Caki2 (cell line): ENCODE measurements at regions not wholly inside any gene's neighbourhood (a gene's known extent, or its start where the extent isn't known, plus 50 kb on each side); places are given as distances from the start of the nearest gene placed in this dataset.
"Not testable (repeated sequence)": the region's sequence is repeated elsewhere in the genome, so short reads cannot be mapped to it uniquely, and the experiment has no call there.

Experiments used
- DNase-seq: peaks from one replicate; pipeline ENCODE4 v3.0.0-alpha.2; 2015; ENCODE audit warnings: low read depth
- in situ Hi-C: cut with HindIII; loops from 2 replicates; pipeline ENCODE4 v1.10.0; 2016; ENCODE audit warnings: low sequenced_read_pairs, low pct_unique_long_range_greater_than_20kb, mixed read lengths

DNA sequence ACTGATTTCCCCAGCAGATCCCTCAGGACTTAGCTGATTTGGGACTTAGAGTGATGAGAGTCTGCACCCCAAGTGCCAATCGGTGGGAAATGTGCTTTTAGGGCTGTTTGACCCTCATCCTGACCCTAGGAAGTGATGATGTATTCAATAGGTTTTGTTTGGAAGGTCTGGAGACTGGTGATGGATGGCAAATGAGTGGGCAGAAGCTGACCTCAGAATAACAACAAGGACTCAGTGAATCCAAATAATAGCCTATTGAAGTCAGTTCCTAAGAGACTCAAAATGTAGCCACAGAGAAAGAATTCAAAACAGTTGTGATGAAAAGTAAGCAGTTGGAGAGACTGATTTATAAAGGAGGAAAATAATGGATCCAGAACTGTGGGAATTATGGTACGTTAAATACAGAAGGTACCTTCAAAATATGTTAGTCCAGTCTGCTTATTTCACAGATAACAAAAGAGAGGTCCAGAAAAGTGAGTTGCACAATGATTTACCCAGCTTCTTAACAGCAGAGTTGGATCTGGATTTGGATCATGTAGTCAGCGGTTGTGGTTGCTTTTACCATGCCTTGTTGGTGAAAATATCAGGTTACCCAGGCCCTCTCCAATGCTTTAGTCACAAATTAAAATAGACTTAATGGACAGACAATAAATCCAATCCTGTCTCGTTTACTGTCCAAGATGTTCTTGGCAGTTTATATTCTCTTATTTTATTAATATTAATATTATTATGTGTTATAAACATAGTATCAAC, 123.0 kb upstream of the PTBP2 start:
- in situ Hi-C loops, result no loop called here
- DNase-seq, result no peak

DNA sequence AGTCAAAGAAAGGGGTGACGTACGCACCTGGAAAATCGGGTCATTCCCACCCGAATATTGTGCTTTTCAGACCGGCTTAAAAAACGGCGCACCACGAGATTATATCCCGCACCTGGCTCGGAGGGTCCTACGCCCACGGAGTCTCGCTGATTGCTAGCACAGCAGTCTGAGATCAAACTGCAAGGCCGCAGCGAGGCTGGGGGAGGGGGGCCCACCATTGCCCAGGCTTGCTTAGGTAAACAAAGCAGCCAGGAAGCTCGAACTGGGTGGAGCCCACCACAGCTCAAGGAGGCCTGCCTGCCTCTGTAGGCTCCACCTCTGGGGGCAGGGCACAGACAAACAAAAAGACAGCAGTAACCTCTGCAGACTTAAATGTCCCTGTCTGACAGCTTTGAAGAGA, 117.0 kb upstream of the PTBP2 start:
- in situ Hi-C loops, DNase-seq: not testable (repeated sequence)

DNA sequence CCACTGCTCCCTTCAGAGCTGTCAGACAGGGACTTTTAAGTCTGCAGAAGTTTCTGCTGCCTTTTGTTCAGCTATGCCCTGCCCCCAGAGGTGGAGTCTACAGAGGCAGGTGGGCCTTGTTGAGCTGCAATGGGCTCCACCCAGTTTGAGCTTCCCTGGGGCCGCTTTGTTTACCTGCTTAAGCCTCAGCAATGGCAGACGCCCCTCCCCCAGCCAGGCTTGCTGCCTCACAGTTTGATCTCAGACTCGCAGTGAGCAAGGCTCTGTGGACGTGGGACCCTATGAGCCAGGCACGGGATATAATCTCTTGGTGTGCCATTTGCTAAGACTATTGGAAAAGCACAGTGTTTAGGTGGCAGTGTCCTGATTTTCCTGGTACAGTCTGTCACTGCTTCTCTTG, 104.2 kb upstream of the PTBP2 start:
- DNase-seq, in situ Hi-C loops: not testable (repeated sequence)

DNA sequence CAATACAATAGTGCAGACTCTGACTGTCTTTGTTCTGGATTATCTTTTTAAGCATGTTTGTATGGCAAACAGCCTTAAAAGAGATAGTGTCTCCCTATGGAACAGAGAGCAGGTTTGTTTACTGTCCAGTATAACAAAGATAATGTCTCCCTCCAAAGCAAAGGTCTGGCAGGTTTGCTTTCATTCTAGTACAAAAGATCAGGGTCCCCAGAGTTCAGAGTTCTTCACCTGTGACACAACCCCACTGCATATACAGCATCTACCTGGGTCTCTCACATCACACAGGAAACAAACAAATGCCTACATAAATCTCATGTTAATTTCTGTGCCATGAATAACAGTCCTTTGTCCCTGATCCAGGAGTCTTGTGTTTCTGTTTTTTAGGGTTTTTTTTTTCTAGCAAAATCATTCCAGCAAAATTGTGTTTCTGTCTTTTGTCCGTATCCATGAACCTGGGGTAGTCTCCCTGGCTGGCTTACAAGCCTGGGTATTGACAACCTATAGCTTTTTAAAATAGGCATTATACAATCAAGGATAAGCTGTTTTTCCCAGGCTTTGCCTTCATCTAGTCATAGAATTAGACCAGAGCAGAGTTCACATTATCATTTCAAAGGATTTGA, 89.4 kb upstream of the PTBP2 start:
- no peak for DNase-seq
- in situ Hi-C loops, result no loop called here

DNA sequence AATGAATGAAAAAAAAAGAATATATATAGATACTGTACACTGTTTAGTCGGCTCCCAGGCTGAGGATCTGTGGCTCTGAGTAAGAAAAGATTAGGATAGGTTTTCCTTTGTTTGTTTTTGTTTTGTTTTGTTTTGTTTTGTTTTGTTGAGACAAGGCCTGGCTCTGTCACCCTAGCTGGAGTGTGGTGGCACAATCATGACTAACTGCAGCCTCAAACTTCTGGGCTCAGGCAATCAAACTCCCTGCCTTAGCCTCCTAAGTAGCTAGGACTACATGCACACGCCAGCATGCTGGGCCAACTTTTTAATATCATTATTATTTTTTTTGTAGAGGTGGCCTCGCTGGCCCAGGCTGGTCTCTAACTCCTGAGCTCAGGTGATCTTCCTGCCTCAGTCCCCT, 87.9 kb upstream of the PTBP2 start:
- DNase-seq, result no peak
- in situ Hi-C loops, result no loop called here

DNA sequence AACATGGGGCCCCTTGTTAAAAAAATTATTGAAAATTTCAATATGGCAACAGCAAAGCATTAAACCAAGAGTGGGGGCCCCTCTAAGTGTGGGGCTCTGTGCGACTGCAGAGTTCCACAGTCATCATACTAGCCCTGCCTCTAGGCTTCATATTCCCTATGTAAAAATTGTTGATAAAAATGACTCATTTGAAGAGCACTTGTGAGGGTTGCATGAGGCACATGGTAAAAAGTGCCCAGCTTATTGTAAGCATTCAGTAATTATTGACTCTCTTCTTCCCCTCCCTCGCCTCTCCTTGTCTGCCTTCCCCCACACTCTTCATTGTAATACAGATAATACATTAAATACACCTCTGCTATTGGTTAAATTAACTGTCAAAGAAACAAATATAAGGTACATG, 86.7 kb upstream of the PTBP2 start:
- no peak for DNase-seq
- in situ Hi-C loops, result no loop called here

DNA sequence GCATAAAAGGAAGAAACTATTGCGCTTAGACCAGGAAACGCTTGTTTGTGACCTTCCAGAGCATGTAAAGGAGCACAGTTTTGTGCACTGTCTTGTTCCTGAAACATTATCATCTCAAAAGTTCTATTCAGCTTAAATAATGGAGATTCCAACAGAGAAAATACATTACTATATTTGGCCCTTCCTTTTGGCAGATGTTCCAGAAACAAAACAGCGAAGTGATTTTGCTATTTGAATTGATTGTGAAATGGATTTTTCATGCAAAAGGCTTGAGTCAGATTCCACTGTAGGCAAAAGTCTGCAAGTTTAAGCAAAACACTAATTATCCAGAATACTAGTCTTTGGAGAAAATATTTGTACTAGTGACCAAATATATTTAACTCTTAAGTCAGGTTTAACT, 80.3 kb upstream of the PTBP2 start:
- in situ Hi-C loops, result no loop called here
- no peak for DNase-seq

DNA sequence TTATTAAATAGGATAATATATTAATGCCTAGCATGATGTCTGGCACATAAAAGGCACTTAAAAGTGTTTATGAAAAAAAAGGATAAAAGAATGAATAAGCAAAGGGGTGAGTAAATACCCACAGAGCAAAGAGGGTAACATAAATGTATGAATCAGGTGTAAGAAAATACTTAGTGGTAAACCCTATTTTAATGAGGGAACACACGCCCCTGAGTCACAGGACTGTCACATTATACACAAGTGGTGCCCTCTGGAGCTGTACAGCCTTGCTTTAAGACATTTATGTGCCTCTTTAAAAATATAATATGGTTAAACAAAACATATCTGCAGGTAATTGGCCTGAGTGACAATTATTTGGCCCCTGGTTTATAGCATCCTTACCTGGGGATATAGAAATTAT, 78.1 kb upstream of the PTBP2 start:
- in situ Hi-C loops, result no loop called here
- DNase-seq, result no peak

DNA sequence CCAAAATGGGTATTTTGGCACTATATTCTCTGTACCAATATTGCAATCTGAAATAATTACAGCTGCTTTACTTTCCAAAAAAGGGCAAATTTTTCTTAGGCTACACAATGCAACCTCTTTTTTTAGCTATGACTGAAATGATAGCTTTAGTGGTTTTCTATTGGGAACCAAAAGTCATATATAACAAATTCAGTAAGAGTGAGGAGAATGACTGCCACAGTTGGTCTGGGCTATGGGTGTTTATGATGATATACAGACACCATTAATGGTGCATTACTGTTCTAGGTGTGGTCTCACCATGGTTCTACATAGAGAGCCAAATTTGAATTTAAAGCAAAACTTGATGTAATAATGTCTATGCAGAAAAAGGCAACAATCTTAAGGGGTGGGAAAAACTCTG, 72.3 kb upstream of the PTBP2 start:
- no peak for DNase-seq
- in situ Hi-C loops, result no loop called here

DNA sequence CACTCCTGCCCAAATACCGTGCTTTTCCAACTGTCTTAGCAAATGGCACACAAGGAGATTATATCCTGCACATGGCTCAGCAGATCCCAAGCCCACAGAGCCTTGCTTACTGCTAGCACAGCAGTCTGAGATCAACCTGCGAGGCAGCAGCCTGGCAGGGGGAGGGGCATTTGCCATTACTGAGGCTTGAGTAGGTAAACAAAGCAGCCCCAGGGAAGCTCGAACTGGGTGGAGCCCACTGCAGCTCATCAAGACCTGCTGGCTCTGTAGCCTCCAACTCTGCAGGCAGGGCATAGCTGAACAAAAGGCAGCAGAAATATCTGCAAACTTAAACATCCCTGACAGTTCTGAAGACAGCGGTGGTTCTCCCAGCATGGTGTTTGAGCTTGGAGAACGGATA, 70.1 kb upstream of the PTBP2 start:
- DNase-seq, result no peak
- in situ Hi-C loops, result no loop called here

DNA sequence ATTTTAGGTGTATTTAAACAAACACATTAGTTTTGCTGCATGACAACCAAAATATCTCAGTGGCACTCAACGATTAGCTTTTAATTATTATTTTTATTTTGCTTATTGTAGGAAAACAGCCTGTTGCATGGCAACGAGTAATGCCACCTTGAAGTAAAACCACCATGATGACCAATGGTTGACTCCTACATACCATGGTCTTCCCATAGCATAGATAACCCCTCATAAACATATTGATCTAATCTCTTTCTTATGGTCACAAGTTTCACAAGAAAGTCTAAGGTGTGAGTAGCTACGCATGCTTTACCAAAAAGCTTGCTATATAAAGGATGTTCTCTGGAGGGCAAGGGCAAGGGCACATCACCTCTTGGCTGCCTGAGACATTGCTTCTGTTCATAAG, 61.5 kb upstream of the PTBP2 start:
- in situ Hi-C loops, result no loop called here
- no peak for DNase-seq

DNA sequence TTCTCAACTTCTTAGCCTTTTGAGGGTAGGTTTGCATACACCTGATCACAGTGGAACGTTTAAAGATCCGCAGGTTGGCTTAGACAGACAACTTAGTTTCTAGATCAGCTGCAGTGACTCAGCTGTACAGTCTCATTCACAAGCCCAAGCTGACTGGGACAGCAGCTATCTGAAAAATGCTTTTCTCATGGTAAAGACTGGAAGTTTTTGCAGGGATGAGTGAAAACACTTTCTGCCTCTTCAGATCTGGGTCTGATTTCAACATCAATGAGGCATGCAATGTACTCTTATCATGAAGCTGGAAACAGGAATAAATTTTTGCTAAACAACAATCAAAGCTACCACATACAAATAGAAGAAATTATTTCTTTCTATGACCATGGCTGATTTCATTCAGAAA, 61.1 kb upstream of the PTBP2 start:
- in situ Hi-C loops, result no loop called here
- no peak for DNase-seq
